Activated gamma-delta T cell treated with Interleukin-2 at 50 U/mL for 16 hours (primary cell): ENCODE measurements at regions not wholly inside any gene's neighbourhood (a gene's known extent, or its start where the extent isn't known, plus 50 kb on each side); places are given as distances from the start of the nearest gene placed in this dataset.

Experiments
- DNase-seq: peaks from one replicate; pipeline ENCODE4 v3.0.0-alpha.2; 2020

GRCh38 chr1:181341026-181341632, 142.2 kb upstream of the CACNA1E start:
- DNase-seq, result no peak

DNA sequence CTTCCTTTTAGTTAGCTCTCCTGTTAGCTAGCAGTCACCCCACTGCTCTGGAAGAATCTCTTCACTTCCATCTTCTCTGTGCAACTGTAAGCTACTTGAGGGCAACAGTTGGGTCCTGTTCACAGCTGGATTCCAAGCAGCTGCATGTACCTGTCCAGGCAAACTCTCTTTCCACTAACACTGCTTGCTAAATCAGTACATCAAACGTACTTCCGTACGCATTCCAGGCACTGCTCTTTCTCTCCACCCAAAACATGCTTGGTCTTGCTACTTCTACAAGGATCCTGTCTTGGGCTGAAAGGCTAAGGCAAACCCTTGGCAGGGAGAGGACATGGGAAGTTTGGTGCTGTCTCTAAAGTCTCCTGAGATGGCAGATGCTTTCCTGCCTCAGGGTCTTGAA, 139.2 kb upstream of the CACNA1E start:
- DNase-seq, result no peak

GRCh38 chr1:181345146-181345545, 138.2 kb upstream of the CACNA1E start:
- no peak for DNase-seq

GRCh38 chr1:181347495-181348390, 135.6 kb upstream of the CACNA1E start:
- DNase-seq, result no peak

DNA sequence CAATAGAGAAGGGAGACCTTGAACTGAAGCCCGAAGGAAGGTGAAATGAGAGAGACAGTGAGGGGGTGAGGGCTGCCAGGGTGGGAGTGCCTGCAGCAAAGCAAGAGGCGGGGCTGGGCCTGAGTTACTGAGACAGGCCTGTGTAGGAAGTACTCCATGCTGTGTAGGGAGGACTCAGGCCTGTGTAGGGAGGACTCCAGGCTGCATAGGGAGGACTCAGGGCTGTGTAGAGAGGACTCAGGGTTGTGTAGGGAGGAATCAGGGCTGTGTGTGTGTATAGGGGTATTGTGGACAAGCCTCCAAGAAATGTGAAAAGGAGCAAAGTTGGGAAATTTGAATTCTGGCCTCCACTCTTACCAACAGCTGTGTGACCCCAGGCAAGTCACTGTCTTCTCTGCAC, 133.8 kb upstream of the CACNA1E start:
- no peak for DNase-seq

DNA sequence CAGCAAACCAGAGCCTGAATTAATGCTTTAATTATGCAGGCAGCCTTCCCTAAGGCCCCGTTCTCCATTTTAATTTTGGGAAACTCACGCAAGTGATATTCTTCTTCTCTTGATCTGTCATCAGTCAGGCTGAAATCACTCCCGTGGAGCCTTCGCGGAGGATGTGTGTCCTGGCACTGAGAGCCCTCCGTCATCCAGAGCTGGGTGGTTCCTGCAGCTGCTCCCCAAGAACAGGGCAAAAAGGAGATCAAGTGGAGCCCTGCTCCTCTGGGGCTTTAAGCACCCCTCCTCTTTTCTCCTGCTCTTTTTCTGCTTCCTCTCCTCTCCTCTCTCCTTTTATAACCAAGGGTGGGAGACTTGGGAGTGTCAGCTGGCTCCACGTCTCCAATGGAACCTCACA, 133.2 kb upstream of the CACNA1E start:
- no peak for DNase-seq

- no peak for DNase-seq
Observed at GRCh38 chr1:181351740-181352139, 131.6 kb upstream of the CACNA1E start.

GRCh38 chr1:181352695-181353094, 130.6 kb upstream of the CACNA1E start:
- no peak for DNase-seq

- no peak for DNase-seq
Observed at GRCh38 chr1:181353526-181353925, 129.8 kb upstream of the CACNA1E start.

- DNase-seq, result no peak
Observed at GRCh38 chr1:181354865-181355264, 128.5 kb upstream of the CACNA1E start.

- no peak for DNase-seq
Observed at GRCh38 chr1:181356505-181357340, 126.6 kb upstream of the CACNA1E start.

DNA sequence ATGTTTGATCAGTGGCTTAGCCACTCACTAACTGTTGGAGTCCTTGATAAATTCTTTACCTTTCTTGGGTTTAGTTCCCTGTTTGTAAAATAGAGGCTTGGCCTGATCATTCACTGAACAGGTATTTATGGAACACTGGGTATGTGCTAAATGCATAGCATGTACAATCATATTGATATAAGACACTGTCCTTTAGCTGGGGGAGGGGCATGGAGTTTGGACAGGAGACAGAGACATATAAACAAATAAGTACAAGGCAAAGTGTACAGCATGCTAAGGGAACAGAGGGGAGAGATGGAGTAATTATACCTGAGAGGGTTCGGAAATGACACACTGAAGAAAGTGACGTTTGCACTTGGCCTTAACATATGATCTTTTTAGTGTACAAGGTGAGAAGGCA, 124.3 kb upstream of the CACNA1E start:
- no peak for DNase-seq

GRCh38 chr1:181364801-181365200, 118.5 kb upstream of the CACNA1E start:
- DNase-seq, result no peak

GRCh38 chr1:181366910-181367309, 116.4 kb upstream of the CACNA1E start:
- no peak for DNase-seq

DNA sequence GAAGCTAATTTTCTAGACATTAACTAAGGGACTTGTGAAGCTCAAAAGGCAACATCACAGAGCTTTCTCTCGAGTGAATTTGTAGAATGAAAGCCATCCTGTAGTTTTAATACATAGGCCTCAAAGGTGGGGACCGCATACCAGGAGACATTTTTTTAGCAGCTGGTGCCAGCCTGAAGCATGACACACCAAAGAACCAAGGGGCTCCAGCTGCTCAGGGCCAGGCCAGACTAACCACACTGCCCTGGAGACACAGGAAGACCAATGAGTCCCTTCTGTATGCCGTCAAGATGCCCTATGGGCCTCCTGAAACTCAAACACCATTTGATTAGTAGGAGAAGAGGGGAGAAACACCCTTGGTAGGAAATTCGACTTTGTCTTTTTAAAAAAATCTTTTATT, 113.9 kb upstream of the CACNA1E start:
- DNase-seq, result no peak

GRCh38 chr1:181383695-181384094, 99.6 kb upstream of the CACNA1E start:
- DNase-seq, result no peak

- DNase-seq, result no peak
Observed at GRCh38 chr1:181386340-181386739, 97.0 kb upstream of the CACNA1E start.

GRCh38 chr1:181386951-181387350, 96.4 kb upstream of the CACNA1E start:
- no peak for DNase-seq

GRCh38 chr1:181387702-181388101, 95.6 kb upstream of the CACNA1E start:
- DNase-seq, result no peak

- no peak for DNase-seq
Observed at GRCh38 chr1:181390410-181391077, 92.8 kb upstream of the CACNA1E start.

GRCh38 chr1:181391301-181391900, 91.9 kb upstream of the CACNA1E start:
- DNase-seq, result no peak

DNA sequence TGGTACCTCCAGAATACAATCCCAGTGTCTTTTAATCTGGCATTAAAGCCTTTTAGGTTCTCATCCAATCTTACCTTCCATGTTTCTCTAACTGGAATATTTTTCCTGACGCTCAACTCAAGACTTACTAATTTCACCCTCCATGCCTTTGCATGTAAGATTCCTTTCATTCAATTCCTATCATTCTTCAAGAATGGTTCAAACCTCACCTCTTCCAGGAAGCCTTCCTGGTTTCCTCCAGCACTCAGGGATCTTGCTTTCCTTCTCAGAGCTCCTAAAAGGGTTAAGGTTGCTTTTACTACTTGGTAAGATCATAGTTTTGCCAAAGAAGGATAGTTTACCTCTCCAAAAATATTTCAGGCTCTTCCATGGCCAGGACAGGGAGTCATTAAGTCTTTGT, 91.2 kb upstream of the CACNA1E start:
- no peak for DNase-seq
